ENCODE measurements at regions not wholly inside any gene's neighbourhood (a gene's known extent, or its start where the extent isn't known, plus 50 kb on each side); places are given as distances from the start of the nearest gene placed in this dataset.

GRCh38 chrY:17045124-17045523 is 834.9 kb downstream of the CDY2B start:
- Mint-ChIP-seq H3K36me3 (no peaks in the 10 kb centered on the region), H3K4me3 (no peak overlapping the region), H3K4me1 (peaks cover 0 to 4% (median 0%) of the 10 kb centered on the region in 3 donors), H3K27me3 (no peaks in the 10 kb centered on the region), H3K27ac (no peak overlapping the region), H3K9me3 (peaks cover 0 to 8% (median 0%) of the 10 kb centered on the region in 5 donors)
- Histone ChIP-seq H3K9me3 (ENCODE audit: low read length) (peaks cover 8% of the 10 kb centered on the region), H3K4me3 (ENCODE audit: low read length) (no peak overlapping the region), H3K27ac (ENCODE audit: low read depth, low read length) (no peak overlapping the region), H3K27me3 (ENCODE audit: insufficient read depth, low read length, poor library complexity, severe bottlenecking) (no peaks in the 10 kb centered on the region), H3K4me1 (ENCODE audit: insufficient read depth, low read length) (no peaks in the 10 kb centered on the region), H3K36me3 (ENCODE audit: insufficient read depth, low read length) (no peaks in the 10 kb centered on the region)
- no peak for DNase-seq
- ChIA-PET POLR2A (no interaction called here), CTCF (no interaction called here)

GRCh38 chrY:17044723-17045122 is 835.3 kb downstream of the CDY2B start:
- Mint-ChIP-seq H3K4me3 (no peak overlapping the region), H3K4me1 (peaks cover 0 to 4% (median 0%) of the 10 kb centered on the region in 3 donors), H3K27ac (no peak overlapping the region), H3K36me3 (no peaks in the 10 kb centered on the region), H3K9me3 (peaks cover 0 to 8% (median 0%) of the 10 kb centered on the region in 5 donors), H3K27me3 (no peaks in the 10 kb centered on the region)
- DNase-seq: no peak
- H3K36me3 ChIP-seq (ENCODE audit: insufficient read depth, low read length): no peaks in the 10 kb centered on the region
- ChIA-PET POLR2A (no interaction called here), CTCF (no interaction called here)
- peaks cover 8% of the 10 kb centered on the region for H3K9me3 ChIP-seq (ENCODE audit: low read length)
- no peak overlapping the region for H3K27ac ChIP-seq (ENCODE audit: low read depth, low read length)
- H3K27me3 ChIP-seq (ENCODE audit: insufficient read depth, low read length, poor library complexity, severe bottlenecking): no peaks in the 10 kb centered on the region
- H3K4me1 ChIP-seq (ENCODE audit: insufficient read depth, low read length): no peaks in the 10 kb centered on the region
- no peak overlapping the region for H3K4me3 ChIP-seq (ENCODE audit: low read length)

GRCh38 chrY:17044272-17044671 is 835.7 kb downstream of the CDY2B start:
- Histone ChIP-seq H3K27ac (ENCODE audit: low read depth, low read length) (no peak overlapping the region), H3K27me3 (ENCODE audit: insufficient read depth, low read length, poor library complexity, severe bottlenecking) (no peaks in the 10 kb centered on the region), H3K4me3 (ENCODE audit: low read length) (no peak overlapping the region), H3K9me3 (ENCODE audit: low read length) (peaks cover 8% of the 10 kb centered on the region), H3K4me1 (ENCODE audit: insufficient read depth, low read length) (no peaks in the 10 kb centered on the region), H3K36me3 (ENCODE audit: insufficient read depth, low read length) (no peaks in the 10 kb centered on the region)
- Mint-ChIP-seq H3K4me3 (no peak overlapping the region), H3K9me3 (peaks cover 0 to 8% (median 0%) of the 10 kb centered on the region in 5 donors), H3K27ac (no peak overlapping the region), H3K4me1 (peaks cover 0 to 4% (median 0%) of the 10 kb centered on the region in 3 donors), H3K36me3 (no peaks in the 10 kb centered on the region), H3K27me3 (no peaks in the 10 kb centered on the region)
- CTCF ChIA-PET: no interaction called here
- no peak for DNase-seq
- POLR2A ChIA-PET: no interaction called here

- no peaks in the 10 kb centered on the region for H3K36me3 Mint-ChIP-seq
- ChIA-PET CTCF (no interaction called here), POLR2A (no interaction called here)
- H3K4me3 Mint-ChIP-seq: no peak overlapping the region
- peaks cover 0 to 8% (median 0%) of the 10 kb centered on the region in 5 donors for H3K9me3 Mint-ChIP-seq
- H3K4me1 Mint-ChIP-seq: peaks cover 0 to 4% (median 0%) of the 10 kb centered on the region in 3 donors
- H3K27me3 ChIP-seq (ENCODE audit: insufficient read depth, low read length, poor library complexity, severe bottlenecking): no peaks in the 10 kb centered on the region
- H3K36me3 ChIP-seq (ENCODE audit: insufficient read depth, low read length): no peaks in the 10 kb centered on the region
- H3K27ac Mint-ChIP-seq: no peak overlapping the region
- H3K9me3 ChIP-seq (ENCODE audit: low read length): no peaks in the 10 kb centered on the region
- no peaks in the 10 kb centered on the region for H3K27me3 Mint-ChIP-seq
- no peak for DNase-seq
- no peak overlapping the region for H3K4me3 ChIP-seq (ENCODE audit: low read length)
- H3K27ac ChIP-seq (ENCODE audit: low read depth, low read length): no peak overlapping the region
- H3K4me1 ChIP-seq (ENCODE audit: insufficient read depth, low read length): no peaks in the 10 kb centered on the region
Observed at GRCh38 chrY:17038439-17038838, 841.6 kb downstream of the CDY2B start.

GRCh38 chrY:17018126-17018525 is 861.9 kb downstream of the CDY2B start:
- H3K27ac ChIP-seq (ENCODE audit: low read depth, low read length): no peak overlapping the region
- Mint-ChIP-seq H3K27me3 (no peaks in the 10 kb centered on the region), H3K27ac (no peak overlapping the region), H3K4me3 (no peak overlapping the region), H3K36me3 (no peaks in the 10 kb centered on the region), H3K4me1 (no peaks in the 10 kb centered on the region), H3K9me3 (peaks cover 0 to 5% (median 0%) of the 10 kb centered on the region in 5 donors)
- DNase-seq: no peak
- H3K27me3 ChIP-seq (ENCODE audit: insufficient read depth, low read length, poor library complexity, severe bottlenecking): no peaks in the 10 kb centered on the region
- CTCF ChIA-PET: no interaction called here
- POLR2A ChIA-PET: no interaction called here
- no peaks in the 10 kb centered on the region for H3K36me3 ChIP-seq (ENCODE audit: insufficient read depth, low read length)
- H3K9me3 ChIP-seq (ENCODE audit: low read length): no peaks in the 10 kb centered on the region
- no peaks in the 10 kb centered on the region for H3K4me1 ChIP-seq (ENCODE audit: insufficient read depth, low read length)
- H3K4me3 ChIP-seq (ENCODE audit: low read length): no peak overlapping the region

- H3K27me3 Mint-ChIP-seq: no peaks in the 10 kb centered on the region
- H3K4me3 Mint-ChIP-seq: no peak overlapping the region
- H3K4me1 Mint-ChIP-seq: no peaks in the 10 kb centered on the region
- H3K9me3 Mint-ChIP-seq: peaks cover 0 to 9% (median 0%) of the 10 kb centered on the region in 5 donors
- Histone ChIP-seq H3K36me3 (ENCODE audit: insufficient read depth, low read length) (no peaks in the 10 kb centered on the region), H3K4me1 (ENCODE audit: insufficient read depth, low read length) (no peaks in the 10 kb centered on the region), H3K9me3 (ENCODE audit: low read length) (no peaks in the 10 kb centered on the region), H3K27ac (ENCODE audit: low read depth, low read length) (no peak overlapping the region), H3K27me3 (ENCODE audit: insufficient read depth, low read length, poor library complexity, severe bottlenecking) (no peaks in the 10 kb centered on the region), H3K4me3 (ENCODE audit: low read length) (no peak overlapping the region)
- ChIA-PET CTCF (no interaction called here), POLR2A (no interaction called here)
- H3K27ac Mint-ChIP-seq: no peak overlapping the region
- DNase-seq: no peak
- no peaks in the 10 kb centered on the region for H3K36me3 Mint-ChIP-seq
Observed at GRCh38 chrY:16993551-16993950, 886.5 kb downstream of the CDY2B start.

GRCh38 chrY:16981776-16982175 is 898.2 kb downstream of the CDY2B start:
- DNase-seq: no peak
- Mint-ChIP-seq H3K27me3 (no peaks in the 10 kb centered on the region), H3K36me3 (no peaks in the 10 kb centered on the region), H3K4me3 (no peak overlapping the region), H3K4me1 (no peaks in the 10 kb centered on the region), H3K9me3 (no peaks in the 10 kb centered on the region), H3K27ac (no peak overlapping the region)
- H3K4me1 ChIP-seq (ENCODE audit: insufficient read depth, low read length): no peaks in the 10 kb centered on the region
- H3K4me3 ChIP-seq (ENCODE audit: low read length): no peak overlapping the region
- ChIA-PET POLR2A (no interaction called here), CTCF (no interaction called here)
- no peaks in the 10 kb centered on the region for H3K36me3 ChIP-seq (ENCODE audit: insufficient read depth, low read length)
- H3K27ac ChIP-seq (ENCODE audit: low read depth, low read length): no peak overlapping the region
- H3K9me3 ChIP-seq (ENCODE audit: low read length): no peaks in the 10 kb centered on the region
- no peaks in the 10 kb centered on the region for H3K27me3 ChIP-seq (ENCODE audit: insufficient read depth, low read length, poor library complexity, severe bottlenecking)

- no peaks in the 10 kb centered on the region for H3K36me3 ChIP-seq (ENCODE audit: insufficient read depth, low read length)
- no peak overlapping the region for H3K27ac ChIP-seq (ENCODE audit: low read depth, low read length)
- Mint-ChIP-seq H3K27ac (no peak overlapping the region), H3K4me1 (no peaks in the 10 kb centered on the region), H3K9me3 (no peaks in the 10 kb centered on the region), H3K27me3 (no peaks in the 10 kb centered on the region), H3K4me3 (no peak overlapping the region), H3K36me3 (no peaks in the 10 kb centered on the region)
- H3K4me1 ChIP-seq (ENCODE audit: insufficient read depth, low read length): no peaks in the 10 kb centered on the region
- CTCF ChIA-PET: no interaction called here
- POLR2A ChIA-PET: no interaction called here
- H3K27me3 ChIP-seq (ENCODE audit: insufficient read depth, low read length, poor library complexity, severe bottlenecking): no peaks in the 10 kb centered on the region
- H3K9me3 ChIP-seq (ENCODE audit: low read length): no peaks in the 10 kb centered on the region
- no peak overlapping the region for H3K4me3 ChIP-seq (ENCODE audit: low read length)
- no peak for DNase-seq
Observed at GRCh38 chrY:16959071-16959470, 920.9 kb downstream of the CDY2B start.

GRCh38 chrY:16947221-16947620 is 932.8 kb downstream of the CDY2B start:
- Histone ChIP-seq H3K36me3 (ENCODE audit: insufficient read depth, low read length) (no peaks in the 10 kb centered on the region), H3K27ac (ENCODE audit: low read depth, low read length) (no peak overlapping the region), H3K4me1 (ENCODE audit: insufficient read depth, low read length) (no peaks in the 10 kb centered on the region), H3K4me3 (ENCODE audit: low read length) (no peak overlapping the region), H3K9me3 (ENCODE audit: low read length) (no peaks in the 10 kb centered on the region), H3K27me3 (ENCODE audit: insufficient read depth, low read length, poor library complexity, severe bottlenecking) (no peaks in the 10 kb centered on the region)
- Mint-ChIP-seq H3K27ac (no peak overlapping the region), H3K36me3 (no peaks in the 10 kb centered on the region), H3K4me3 (no peak overlapping the region), H3K27me3 (no peaks in the 10 kb centered on the region), H3K4me1 (no peaks in the 10 kb centered on the region), H3K9me3 (no peaks in the 10 kb centered on the region)
- POLR2A ChIA-PET: no interaction called here
- DNase-seq: no peak
- CTCF ChIA-PET: interaction anchor here (1.5 kb wide), 1 partner anchor 9 kb away, joined by 4 read pairs; no protein-coding TSS in a partner anchor

Measured in CD8-positive, alpha-beta memory T cell (primary cell).